Caco-2 (cell line): ENCODE measurements at regions not wholly inside any gene's neighbourhood (a gene's known extent, or its start where the extent isn't known, plus 50 kb on each side); places are given as distances from the start of the nearest gene placed in this dataset.

Experiments
- BruUV-seq: library from RNA; stranded (reverse); fragments of 400-500 nt; replicated peaks from 2 replicates; lab custom pipeline; 2021; lab: Mats Ljungman, UMichigan
- CTCF ChIA-PET: fragments of 300-600 bp; sonication (Branson Sonifier 250); formaldehyde crosslinking; loops from one replicate; lab custom pipeline; 2022; ENCODE audit warnings: antibody characterized with exemption; lab: Charles Lee
- POLR2A ChIA-PET: fragments of 300-600 bp; sonication (Branson Sonifier 250); formaldehyde crosslinking; loops from one replicate; lab custom pipeline; 2022; ENCODE audit warnings: antibody characterized with exemption; lab: Charles Lee
- DNase-seq, 2 experiments: peaks; one replicate each; pipeline versions ENCODE4 v3.0.0 to v3.0.0-alpha.2; 2020 to 2022
- H3K27me3 ChIP-seq: replicated peaks from 2 replicates; pipeline ENCODE4 v1.6.0; 2011; ENCODE audit warnings: low read length; ENCODE audit not compliant: control insufficient read depth, insufficient read depth
- H3K36me3 ChIP-seq: 2 replicates; pipeline ENCODE4 v1.5.1; 2011; ENCODE audit warnings: low read length; ENCODE audit not compliant: control insufficient read depth, insufficient read depth
- H3K4me1 ChIP-seq: fragments of 250-450 bp; sonication (Bioruptor Pico); 2 replicates; pipeline ENCODE4 v1.5.1; 2020; ENCODE audit warnings: mild to moderate bottlenecking
- H3K4me3 ChIP-seq: 2 replicates; pipeline ENCODE4 v1.5.1; 2011; ENCODE audit warnings: low read depth, mild to moderate bottlenecking, control low read depth, low read length
- H3K9me3 ChIP-seq: fragments of 250-450 bp; sonication (Bioruptor Pico); 2 replicates; pipeline ENCODE4 v1.5.1; 2020; ENCODE audit warnings: mild to moderate bottlenecking, moderate library complexity
- H3K27ac Mint-ChIP-seq: one replicate; pipeline ENCODE4 v1.8.0; 2022; ENCODE audit warnings: mixed read lengths; ENCODE audit not compliant: unreplicated experiment
- H3K27me3 Mint-ChIP-seq: one replicate; pipeline ENCODE4 v1.8.0; 2022; ENCODE audit warnings: mixed read lengths; ENCODE audit not compliant: insufficient read depth, unreplicated experiment
- H3K36me3 Mint-ChIP-seq: one replicate; pipeline ENCODE4 v1.8.0; 2022; ENCODE audit warnings: mild to moderate bottlenecking, mixed read lengths; ENCODE audit not compliant: insufficient read depth, unreplicated experiment
- H3K4me1 Mint-ChIP-seq: one replicate; pipeline ENCODE4 v1.8.0; 2022; ENCODE audit warnings: low read depth, mixed read lengths; ENCODE audit not compliant: unreplicated experiment
- H3K4me3 Mint-ChIP-seq: one replicate; pipeline ENCODE4 v1.8.0; 2022; ENCODE audit warnings: mild to moderate bottlenecking, moderate library complexity, mixed read lengths; ENCODE audit not compliant: unreplicated experiment
- H3K9me3 Mint-ChIP-seq: one replicate; pipeline ENCODE4 v1.8.0; 2022; ENCODE audit warnings: mixed read lengths; ENCODE audit not compliant: unreplicated experiment
- intact Hi-C: fragments of 100-400 bp; cut with micrococcal nuclease; formaldehyde crosslinking; loops from one replicate; pipeline ENCODE4 v1.10.0; 2022; ENCODE audit not compliant: unreplicated experiment
- TF ChIP-seq, protein P1 (sequence below), 2 experiments: fragments of 200-600 bp in 1 of 2; IDR thresholded peaks; 1 replicate in 1 of 2; 2 replicates in 1 of 2; pipeline versions ENCODE4 v1.5.1 to v1.8.0; 2011 to 2022; ENCODE audit warnings: antibody characterized with exemption in 1 of 2, control low read depth in 1 of 2, inconsistent platforms in 1 of 2, low read depth in 1 of 2, low read length in 1 of 2, mild to moderate bottlenecking in 1 of 2, moderate library complexity in 1 of 2; ENCODE audit not compliant: insufficient read depth in 1 of 2, severe bottlenecking in 1 of 2, unreplicated experiment in 1 of 2

- H3K9me3 ChIP-seq: no peaks in the 10 kb centered on the region
- Mint-ChIP-seq H3K4me3 (no peak overlapping the region), H3K27ac (no peak overlapping the region), H3K36me3 (no peaks in the 10 kb centered on the region), H3K9me3 (no peaks in the 10 kb centered on the region), H3K27me3 (no peaks in the 10 kb centered on the region), H3K4me1 (no peaks in the 10 kb centered on the region)
- DNase-seq: no peak
- H3K4me1 ChIP-seq: peaks cover 12% of the 10 kb centered on the region; the same call in 1 of the 2 replicates
- intact Hi-C loops: no loop called here
- no peaks in the 10 kb centered on the region for H3K36me3 ChIP-seq
- ChIA-PET POLR2A (no interaction called here), CTCF (no interaction called here)
- TF ChIP-seq, protein P1, sequence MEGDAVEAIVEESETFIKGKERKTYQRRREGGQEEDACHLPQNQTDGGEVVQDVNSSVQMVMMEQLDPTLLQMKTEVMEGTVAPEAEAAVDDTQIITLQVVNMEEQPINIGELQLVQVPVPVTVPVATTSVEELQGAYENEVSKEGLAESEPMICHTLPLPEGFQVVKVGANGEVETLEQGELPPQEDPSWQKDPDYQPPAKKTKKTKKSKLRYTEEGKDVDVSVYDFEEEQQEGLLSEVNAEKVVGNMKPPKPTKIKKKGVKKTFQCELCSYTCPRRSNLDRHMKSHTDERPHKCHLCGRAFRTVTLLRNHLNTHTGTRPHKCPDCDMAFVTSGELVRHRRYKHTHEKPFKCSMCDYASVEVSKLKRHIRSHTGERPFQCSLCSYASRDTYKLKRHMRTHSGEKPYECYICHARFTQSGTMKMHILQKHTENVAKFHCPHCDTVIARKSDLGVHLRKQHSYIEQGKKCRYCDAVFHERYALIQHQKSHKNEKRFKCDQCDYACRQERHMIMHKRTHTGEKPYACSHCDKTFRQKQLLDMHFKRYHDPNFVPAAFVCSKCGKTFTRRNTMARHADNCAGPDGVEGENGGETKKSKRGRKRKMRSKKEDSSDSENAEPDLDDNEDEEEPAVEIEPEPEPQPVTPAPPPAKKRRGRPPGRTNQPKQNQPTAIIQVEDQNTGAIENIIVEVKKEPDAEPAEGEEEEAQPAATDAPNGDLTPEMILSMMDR (IDR thresholded peaks at IDR 0.05; ENCODE audit: insufficient read depth in 1 of 2, low read depth in 1 of 2, low read length in 1 of 2, severe bottlenecking in 1 of 2, unreplicated experiment in 1 of 2): no peak
- H3K4me3 ChIP-seq: no peak overlapping the region
- no TSS peak for BruUV-seq
- H3K27me3 ChIP-seq: no peaks in the 10 kb centered on the region
Measured at GRCh38 chr14:41295734-41296133, 310.9 kb upstream of the LRFN5 start.

DNA sequence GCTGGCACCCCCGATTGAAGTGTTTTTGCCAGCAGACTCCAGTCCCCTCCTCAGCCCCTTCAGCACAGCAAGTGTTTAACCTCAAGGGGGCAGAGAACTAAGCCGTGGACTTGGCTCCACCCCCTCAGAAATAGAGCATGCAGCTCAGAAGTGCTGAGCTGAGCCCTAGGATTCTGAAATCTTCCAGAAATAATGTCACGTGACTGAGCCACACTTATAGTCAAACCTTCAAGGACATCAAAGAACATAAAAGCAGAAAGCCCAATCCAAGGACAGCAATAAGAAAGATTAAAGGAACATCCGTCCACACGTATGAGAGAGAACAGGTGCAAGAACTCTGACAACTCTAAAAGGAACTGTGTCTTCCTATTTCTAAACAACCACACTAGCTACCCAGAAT lies 317.7 kb upstream of the LRFN5 start:
- no peaks in the 10 kb centered on the region for H3K4me1 ChIP-seq
- Mint-ChIP-seq H3K27ac (no peak overlapping the region), H3K9me3 (no peaks in the 10 kb centered on the region), H3K36me3 (no peaks in the 10 kb centered on the region), H3K4me3 (no peak overlapping the region), H3K27me3 (peaks cover 3% of the 10 kb centered on the region), H3K4me1 (no peaks in the 10 kb centered on the region)
- intact Hi-C loops: no loop called here
- H3K27me3 ChIP-seq: no peaks in the 10 kb centered on the region
- no peaks in the 10 kb centered on the region for H3K9me3 ChIP-seq
- no peak overlapping the region for H3K4me3 ChIP-seq
- BruUV-seq: no TSS peak
- TF ChIP-seq, protein P1 (IDR thresholded peaks at IDR 0.05; ENCODE audit: insufficient read depth in 1 of 2, low read depth in 1 of 2, low read length in 1 of 2, severe bottlenecking in 1 of 2, unreplicated experiment in 1 of 2): no peak
- no peak for DNase-seq
- CTCF ChIA-PET: no interaction called here
- H3K36me3 ChIP-seq: no peaks in the 10 kb centered on the region
- POLR2A ChIA-PET: no interaction called here

GRCh38 chr14:41285186-41285748 lies 321.4 kb upstream of the LRFN5 start:
- TF ChIP-seq, protein P1 (IDR thresholded peaks at IDR 0.05; ENCODE audit: insufficient read depth in 1 of 2, low read depth in 1 of 2, low read length in 1 of 2, severe bottlenecking in 1 of 2, unreplicated experiment in 1 of 2): no peak
- Histone ChIP-seq H3K27me3 (no peaks in the 10 kb centered on the region), H3K4me3 (no peak overlapping the region), H3K4me1 (no peaks in the 10 kb centered on the region), H3K9me3 (no peaks in the 10 kb centered on the region), H3K36me3 (no peaks in the 10 kb centered on the region)
- BruUV-seq: no TSS peak
- H3K36me3 Mint-ChIP-seq: no peaks in the 10 kb centered on the region
- CTCF ChIA-PET: no interaction called here
- peaks cover 3% of the 10 kb centered on the region for H3K27me3 Mint-ChIP-seq
- H3K4me3 Mint-ChIP-seq: no peak overlapping the region
- POLR2A ChIA-PET: no interaction called here
- H3K27ac Mint-ChIP-seq: no peak overlapping the region
- peak; percentile 46 to 68 for DNase-seq
- H3K9me3 Mint-ChIP-seq: no peaks in the 10 kb centered on the region
- intact Hi-C loops: no loop called here
- H3K4me1 Mint-ChIP-seq: no peaks in the 10 kb centered on the region
